NCI-H1105 treated with DMSO at 0.1 percent for 48 hours (cell line): ENCODE measurements at regions not wholly inside any gene's neighbourhood (a gene's known extent, or its start where the extent isn't known, plus 50 kb on each side); places are given as distances from the start of the nearest gene placed in this dataset.
"Not testable (repeated sequence)": the region's sequence is repeated elsewhere in the genome, so short reads cannot be mapped to it uniquely, and the experiment has no call there.

ENCODE experiments used
- DNase-seq: peaks from one replicate; lab custom pipeline; 2025; lab: John Stamatoyannopoulos, UW

DNA sequence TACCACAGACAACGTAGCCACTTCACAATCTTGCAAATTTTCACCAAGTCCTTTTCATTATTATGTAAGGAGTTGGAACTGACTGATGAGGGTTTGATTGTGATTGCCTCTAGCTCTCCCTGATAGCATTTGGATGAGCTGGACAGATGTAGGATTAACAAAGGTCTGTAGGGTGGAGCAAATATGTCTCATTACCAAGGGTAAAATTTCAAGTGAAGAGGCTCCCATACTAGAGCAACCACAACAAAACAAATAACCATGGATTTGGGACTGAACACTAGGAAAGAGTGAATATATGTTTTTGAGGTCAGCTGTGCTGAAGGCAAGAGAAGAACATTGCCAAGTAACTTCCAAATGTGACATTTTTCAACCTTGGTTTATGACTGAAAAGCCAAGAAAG is 281.7 kb downstream of the NEBL start:
- DNase-seq: no peak

DNA sequence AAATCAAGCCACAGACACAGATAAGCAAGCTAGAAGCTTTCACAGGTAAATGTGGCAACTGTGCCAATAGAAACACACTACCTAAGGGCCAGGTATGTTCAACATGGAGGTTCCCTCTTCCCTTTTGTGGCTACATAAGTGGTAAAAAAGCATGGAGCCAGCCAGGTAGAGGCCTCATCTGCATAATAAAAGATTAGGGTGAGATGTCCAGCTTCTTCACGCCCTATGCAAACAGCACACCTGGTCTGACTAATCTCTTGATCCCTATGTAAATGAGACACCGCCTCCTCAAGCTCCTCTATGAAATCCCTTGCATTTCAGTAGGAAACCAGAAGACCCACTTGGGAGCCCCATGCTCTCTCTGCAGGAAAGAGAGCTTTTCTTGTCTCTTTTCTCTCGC is 282.2 kb downstream of the NEBL start:
- DNase-seq: no peak

DNA sequence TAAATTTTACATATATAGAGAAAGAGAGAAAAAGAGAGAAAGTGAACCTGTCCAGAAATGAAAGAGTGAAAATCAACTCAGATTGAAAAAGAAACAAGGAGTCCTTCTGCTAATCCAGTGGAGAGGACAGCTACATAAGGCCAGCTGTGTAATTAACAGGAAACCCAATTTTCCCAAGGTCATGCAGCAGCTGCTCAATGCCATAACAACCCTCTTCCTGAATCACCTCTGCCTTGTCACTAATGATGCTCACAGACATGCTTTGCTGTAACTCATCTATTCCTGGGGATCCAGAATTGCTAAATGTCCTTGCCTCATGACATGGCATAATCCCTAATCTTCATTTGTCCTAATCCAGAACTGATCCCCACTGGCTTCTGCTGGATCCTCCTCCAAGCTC is 288.6 kb downstream of the NEBL start:
- no peak for DNase-seq

DNA sequence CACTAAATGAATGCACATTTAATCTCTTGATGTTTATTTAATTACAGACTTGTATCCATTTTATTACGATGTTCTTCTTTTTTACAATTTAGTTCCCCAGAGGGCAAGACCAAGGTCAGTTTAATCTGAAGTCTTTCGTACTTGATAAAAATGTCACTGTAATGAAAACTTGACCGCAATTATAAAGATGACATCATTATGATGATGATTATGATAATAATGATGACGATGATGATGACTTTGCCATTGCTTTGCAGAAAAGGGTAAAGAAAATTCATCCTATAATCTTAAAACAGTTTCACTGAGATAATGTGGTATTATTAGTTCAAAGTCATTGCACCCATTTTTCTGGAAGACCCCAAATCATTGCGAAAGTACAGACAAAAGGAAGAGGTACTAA is 290.1 kb downstream of the NEBL start:
- DNase-seq: no peak

DNA sequence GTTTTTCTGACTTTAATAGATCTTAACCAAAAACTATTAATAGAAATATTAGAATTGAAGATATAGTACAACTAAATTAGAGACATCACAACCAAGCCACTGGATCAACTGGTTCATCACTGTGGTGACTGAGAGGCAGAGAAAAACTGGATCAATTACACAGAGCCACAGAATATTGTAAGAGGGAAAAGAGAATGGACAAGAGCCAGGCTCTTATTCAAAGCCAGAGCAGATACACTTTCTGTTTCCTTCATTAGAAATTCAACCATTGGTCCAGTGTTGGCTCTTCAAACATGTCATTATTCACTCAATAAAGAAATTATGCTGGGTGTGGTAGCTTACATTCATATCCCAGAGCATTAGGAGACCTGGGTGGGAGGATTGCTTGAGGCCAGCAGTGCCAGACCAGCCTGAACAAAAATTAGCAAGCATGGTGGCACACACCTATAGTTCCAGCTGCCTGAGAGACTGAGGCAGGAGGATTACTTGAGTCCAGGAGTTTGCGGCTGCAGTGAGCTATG is 295.1 kb downstream of the NEBL start:
- DNase-seq: no peak

DNA sequence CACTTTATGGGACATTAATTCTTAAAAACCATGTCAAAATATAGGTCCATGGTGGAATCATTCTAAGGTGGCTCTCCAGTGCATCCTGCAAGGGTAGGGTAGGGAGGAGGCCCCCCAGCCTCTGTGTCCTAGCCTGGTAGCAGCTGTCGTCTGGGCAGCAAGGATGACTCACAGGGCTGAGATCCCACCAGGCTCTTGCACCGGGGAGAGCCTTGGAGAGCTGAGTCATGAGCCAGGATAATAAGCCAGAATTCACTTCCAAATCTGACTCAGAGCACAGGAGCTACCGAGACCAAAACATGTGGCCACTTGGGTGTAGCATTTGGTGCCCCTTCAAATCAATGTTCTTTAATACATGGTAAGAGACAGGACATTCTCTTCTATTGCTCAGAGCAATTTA is 298.5 kb downstream of the NEBL start:
- no peak for DNase-seq

DNA sequence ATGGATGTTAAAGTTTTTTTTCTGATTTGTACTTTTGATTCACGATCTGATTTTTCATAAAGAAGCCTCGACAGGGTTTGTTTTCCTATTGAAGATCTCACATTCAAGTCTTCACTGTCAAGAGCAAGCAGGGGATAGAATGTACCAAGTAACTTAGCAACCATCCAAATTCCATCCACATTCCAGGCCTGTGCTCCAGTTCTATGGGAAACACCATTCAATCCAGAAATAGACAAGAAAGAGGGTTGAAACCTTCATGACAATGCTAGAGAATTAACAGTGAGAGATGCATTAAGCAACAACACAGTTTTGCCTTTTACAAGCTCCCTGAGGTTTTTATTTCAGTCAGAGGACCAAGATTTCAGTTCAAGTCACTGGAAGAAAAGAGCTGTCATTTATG is 300.2 kb downstream of the NEBL start:
- DNase-seq: no peak

DNA sequence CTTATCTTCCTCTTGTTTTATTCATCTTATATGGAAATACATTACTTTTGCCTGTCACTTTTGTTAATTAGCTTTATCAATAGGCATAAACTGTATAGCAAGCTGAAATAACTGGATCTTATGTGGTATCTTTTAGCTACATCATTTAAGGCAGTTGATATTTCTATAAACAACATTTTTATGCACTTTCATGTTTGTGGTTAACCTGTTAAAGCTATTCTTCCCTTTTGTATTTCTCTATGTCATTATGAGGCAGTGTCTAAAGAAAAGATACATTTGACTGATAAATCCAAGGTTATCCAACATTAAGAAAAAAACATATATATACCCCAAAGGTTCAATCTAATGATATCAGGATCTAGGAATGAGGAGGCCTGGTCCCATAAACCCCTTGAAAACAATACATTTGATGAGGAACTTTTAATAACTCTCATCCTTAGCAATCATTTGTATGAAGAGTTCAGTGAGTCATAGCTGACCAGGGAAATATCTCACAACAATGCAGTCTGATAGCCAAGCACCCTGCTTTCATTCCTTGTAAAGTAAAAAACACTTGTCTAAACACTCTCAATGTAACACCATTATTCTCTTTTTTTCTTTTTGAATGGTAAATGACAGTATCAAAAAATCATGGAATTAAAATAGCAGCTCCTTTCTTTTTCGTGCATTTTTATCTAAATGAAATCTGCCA is 300.9 kb downstream of the NEBL start:
- no peak for DNase-seq

DNA sequence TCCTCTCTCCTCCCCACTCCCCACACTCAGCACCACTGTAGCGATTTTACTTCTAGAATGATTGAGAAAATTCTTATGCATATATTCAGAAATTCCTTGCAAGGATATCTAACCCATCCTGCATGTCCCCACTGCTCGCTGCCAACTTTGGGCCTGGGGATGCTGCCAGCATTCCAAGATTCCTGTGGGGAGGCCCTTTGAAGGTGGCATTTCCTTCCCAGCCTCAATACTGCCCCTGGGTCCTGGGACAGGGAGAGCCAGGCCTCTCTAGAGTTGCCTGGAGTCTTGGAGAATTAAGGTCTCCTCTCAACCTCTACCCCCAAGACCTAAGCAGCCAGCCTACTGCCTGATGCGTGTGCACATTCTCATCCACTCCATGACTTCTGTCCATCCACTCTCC is 303.5 kb downstream of the NEBL start:
- no peak for DNase-seq

DNA sequence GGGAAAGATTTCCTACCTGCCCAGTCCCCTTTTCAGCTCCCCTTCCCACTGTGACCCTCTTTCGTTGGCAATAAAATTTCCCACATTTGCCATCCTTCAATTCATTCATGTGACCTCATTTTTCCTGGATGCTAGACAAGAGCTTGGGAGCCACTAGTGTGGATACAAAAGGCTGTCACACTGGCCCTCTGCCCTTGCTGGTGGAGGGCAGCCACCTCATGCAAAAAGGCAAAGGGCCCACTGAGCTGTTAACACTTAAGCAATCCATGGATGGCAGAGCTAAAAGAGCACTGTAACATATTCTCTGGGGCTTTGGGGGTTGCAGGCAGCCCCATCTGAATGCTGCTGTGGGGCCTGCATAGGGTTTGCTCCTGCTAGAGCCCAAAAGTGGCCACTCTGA is 315.1 kb downstream of the NEBL start:
- no peak for DNase-seq

DNA sequence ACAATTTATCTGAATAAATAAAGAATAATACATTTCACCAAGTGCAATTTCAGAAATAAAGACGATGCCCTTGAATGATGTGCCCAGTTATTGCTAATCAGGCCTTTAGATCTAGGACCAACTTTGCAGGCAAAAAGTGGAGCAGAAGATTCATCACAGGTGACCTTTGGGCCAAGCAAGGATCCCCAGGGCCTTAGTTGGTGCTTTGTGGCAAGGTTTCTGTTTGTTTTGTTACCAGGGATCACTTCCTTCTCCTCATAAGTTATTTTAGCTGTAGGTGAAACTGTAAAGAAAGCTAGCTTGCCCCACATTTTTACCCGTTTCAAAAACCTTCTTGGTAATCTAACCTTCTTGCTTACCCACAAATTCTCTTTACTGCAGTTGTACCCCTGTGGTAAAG is 323.2 kb downstream of the NEBL start:
- no peak for DNase-seq

DNA sequence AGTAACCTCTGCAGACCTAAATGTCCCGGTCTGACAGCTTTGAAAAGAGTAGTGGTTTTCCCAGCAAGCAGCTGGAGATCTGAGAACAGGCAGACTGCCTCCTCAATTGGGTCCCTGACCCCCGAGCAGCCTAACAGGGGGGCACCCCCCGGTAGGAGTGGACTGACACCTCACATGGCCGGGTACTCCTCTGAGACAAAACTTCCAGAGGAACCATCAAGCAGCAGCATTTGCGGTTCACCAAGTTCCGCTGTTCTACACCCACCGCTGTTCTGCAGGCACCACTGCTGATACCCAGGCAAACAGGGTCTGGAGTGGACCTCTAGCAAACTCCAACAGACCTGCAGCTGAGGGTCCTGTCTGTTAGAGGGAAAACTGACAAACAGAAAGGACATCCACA is 341.1 kb downstream of the NEBL start:
- DNase-seq: not testable (repeated sequence)

DNA sequence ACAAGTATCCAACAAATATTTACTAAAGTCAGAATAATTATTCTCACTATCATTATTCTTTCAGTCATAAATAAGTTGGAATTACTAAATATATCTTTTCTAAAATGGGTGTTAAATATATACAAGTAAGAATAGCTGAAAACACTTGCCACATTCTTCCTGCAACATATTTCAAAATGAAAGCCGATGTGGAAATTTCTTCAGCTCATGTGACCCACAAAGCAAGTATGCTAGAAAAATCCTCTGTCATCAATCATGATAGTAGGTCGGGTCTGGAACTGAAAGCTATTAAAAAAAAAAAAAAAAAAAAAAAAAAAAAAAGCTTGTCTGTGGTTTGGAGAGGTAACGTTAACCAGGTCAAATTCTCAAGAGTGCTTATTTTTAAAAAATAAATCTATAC is 344.7 kb downstream of the NEBL start:
- no peak for DNase-seq

DNA sequence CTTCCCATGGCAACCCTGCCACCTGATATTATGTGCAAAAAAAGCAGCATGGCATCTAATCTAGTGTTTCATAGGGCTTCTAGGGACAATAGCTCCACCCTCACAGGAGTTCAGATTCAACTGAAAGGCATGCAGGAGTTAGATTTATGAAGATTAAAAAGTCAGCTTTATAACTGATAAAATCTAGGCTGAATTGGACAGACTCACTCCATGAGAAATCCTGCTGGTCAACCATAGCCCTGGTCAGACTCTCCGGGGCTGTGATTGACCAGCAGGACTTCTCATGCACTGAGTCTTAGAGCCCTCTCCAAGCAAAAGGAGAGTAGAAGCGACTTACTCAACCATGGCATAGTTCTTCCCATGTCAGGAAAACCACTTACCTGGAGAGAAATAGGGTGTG is 345.4 kb downstream of the NEBL start:
- DNase-seq: no peak

DNA sequence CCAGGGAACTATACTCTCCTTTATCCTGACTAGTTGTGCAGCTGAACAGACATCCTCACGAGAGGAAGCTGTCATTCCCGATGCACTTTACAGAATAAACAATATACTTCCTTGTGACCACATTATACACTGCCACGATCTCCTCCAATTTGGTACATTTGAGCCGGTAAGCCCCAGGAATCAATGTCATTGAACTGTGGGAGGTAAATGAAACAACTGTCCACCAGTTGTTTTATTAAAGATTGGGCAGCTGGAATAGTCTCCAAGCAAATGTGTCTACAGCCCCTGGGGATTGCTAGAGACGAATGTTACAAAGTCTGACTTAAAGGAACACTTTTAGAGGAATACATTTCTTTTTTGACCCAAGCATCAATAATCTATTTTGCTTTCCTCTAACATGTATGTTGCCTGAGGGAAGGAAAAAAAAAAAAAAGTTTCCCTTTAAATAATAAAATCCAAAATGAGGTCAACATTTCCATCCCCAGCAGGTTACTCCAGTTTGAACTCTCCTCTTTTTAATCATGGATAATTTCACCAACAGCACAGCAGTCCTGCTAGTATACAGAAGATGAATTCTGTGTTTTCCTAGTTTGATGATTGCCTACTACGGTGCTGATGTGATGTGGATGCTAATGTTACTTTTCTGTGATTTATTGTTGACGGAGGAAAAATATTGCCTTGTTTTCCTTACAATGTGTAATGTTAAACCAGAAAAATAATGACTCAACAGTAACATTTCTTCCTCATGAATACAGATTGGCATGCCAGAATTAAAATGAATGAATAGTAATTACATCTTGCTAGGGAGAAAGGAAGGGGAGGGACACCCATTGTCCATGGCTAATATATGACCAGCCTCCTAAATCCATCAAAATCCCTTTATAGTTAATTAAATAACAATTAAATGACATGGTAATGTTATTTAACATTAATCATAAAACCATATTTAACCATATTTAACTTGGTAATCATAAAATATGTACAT is 360.9 kb downstream of the NEBL start:
- no peak for DNase-seq

DNA sequence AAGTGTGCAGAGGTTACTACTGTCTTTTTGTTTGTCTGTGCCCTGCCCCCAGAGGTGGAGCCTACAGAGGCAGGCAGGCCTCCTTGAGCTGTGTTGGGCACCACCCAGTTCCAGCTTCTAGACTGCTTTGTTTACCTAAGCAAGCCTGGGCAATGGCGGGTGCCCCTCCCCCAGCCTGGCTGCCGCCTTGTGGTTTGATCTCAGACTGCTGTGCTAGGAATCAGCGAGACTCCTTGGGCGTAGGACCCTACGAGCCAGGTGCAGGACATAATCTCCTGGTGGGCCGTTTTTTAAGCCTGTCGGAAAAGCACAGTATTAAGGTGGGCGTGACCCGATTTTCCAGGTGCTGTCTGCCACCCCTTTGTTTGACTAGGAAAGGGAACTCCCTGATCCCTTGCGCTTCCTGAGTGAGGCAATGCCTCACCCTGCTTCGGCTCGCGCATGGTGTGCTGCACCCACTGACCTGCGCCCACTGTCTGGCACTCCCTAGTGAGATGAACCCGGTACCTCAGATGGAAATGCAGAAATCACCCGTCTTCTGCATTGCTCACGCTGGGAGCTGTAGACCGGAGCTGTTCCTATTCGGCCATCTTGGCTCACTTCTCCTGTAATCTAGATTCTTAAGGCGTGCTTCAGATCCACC is 365.7 kb downstream of the NEBL start:
- peak; percentile 40 for DNase-seq

DNA sequence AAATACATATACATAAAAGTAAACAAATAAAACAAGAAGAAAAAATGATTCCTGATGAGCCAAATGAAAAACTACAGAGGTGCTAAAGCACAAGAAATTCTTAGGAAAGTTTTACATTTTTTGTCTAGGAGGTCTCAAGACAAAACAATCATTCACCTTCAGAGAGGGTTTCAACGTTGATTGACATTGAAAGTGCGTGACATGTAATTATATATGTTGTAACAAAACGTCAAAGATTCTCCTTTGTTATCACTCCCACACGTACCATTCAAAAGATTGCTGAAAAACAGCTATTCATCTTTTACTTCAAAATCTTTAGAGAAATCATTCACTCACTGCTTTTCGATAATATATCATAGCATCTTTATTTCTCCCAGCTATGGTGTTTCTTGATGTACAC is 375.9 kb downstream of the NEBL start:
- DNase-seq: no peak

DNA sequence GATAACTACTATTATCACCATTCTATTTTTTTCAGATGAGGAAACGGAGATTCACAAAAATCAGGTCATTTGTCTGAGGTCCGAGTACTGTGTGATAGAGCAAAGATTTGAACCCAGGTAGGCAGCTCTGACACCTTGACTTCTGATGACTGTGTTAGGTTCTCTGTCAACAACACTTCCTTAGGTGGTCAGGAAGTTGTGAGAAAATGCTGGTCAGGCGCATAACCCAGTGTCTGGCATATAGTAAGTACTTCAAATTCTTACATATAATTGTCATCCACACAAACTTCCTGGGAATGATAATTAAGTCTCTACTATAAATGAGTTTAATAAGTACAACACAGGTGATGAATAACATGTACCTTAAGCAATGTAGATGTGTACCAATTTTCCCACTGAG is 381.5 kb downstream of the NEBL start:
- DNase-seq: no peak

DNA sequence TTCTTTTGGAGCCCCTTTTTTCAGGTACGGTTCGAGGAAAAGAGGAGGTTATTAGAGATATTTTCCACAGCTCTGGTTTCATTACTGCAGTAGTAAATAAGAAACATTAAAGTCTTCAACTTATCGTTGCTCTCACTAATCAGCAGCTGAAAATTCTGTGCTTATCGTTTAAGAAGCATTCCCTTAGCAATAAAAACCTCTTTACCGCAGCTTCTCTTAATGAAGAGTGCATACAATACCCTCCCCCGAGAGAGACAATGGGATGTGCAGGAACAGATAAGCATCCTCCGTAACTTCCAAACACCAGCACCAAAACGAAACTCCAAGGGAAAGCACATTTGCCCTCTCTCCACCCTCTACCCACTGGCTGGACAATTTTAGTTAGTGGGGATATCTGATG is 384.5 kb downstream of the NEBL start:
- no peak for DNase-seq

DNA sequence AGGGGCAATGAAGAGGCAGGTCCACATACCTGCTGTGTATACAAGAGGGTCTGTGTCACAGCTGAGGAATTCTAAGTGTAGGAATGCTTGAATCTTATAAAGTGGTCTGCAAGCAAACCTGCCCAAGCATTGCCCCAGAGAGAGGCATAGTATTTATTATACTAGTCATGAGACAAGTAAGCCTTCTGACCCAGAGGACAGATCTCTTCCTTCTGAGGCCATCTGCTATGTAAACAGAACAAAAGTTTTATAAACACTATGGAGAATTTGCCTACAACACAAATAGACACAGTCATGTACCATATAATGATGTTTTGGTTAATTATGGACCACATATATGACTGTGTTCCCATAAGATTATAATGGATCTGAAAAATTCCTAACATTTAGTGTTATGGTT is 388.2 kb downstream of the NEBL start:
- no peak for DNase-seq

DNA sequence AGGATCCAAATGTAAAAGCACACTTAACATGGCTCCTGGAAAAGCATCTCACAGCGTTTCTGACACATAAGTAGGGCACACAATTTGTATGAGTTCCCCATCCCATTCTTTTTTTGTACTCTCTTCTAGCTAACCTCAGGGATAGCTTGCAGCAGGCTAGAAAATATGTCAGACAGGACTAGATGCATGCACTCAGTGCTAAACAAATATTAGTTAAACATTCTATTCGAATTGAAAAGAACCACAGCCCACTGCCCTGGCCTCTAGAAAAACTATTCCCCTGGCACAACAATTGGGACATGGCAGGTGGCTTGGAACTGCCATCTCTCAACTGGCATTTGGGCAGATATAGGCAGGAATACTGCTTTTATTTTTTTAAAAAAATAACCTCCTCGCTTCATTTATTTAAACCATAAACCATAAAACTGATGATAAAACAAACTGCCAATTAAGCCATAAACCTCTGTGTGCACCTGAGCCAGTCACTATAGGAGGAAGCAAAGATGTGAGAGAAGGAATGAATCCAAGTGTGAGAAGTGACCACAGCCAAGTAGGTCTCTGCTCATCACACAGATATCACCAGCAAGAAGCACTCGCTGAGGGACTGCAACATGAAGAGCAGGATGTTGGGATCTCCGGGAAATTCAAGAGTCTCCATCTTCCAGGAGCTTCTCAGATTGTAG is 394.1 kb downstream of the NEBL start:
- no peak for DNase-seq

DNA sequence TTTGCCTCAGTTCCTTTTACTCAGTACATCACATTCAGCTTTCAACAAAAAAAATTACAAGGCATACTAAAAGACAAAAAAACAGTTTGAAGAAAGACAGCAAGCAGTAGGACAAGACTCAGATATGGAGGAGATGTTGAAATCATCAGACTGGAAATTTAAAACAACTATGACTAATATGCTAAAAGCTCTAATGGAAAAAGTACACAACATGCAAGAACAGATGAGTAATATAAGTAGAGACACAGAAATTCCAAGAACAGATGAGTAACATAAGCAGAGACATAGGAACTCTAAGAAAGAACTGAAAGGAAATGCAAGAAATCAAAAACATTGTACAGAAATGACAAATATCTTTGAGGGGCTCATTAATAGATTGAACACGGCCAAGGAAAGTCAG is 402.6 kb downstream of the NEBL start:
- no peak for DNase-seq
